GM21367 (cell line): ENCODE measurements at regions not wholly inside any gene's neighbourhood (a gene's known extent, or its start where the extent isn't known, plus 50 kb on each side); places are given as distances from the start of the nearest gene placed in this dataset.

Source experiments
- ATAC-seq: cut with Tn5 transposase; IDR thresholded peaks from one replicate; pipeline ENCODE4 v1.9.1; 2021; ENCODE audit not compliant: unreplicated experiment

GRCh38 chr17:79233916-79234551 lies 159.4 kb downstream of the ENGASE start:
- no peak for ATAC-seq

GRCh38 chr17:79232957-79233356 lies 158.3 kb downstream of the ENGASE start:
- no peak for ATAC-seq

GRCh38 chr17:79231766-79232287 lies 157.2 kb downstream of the ENGASE start:
- no peak for ATAC-seq

GRCh38 chr17:79230576-79230975 lies 156.0 kb downstream of the ENGASE start:
- ATAC-seq: no peak

GRCh38 chr17:79226037-79226436 lies 151.4 kb downstream of the ENGASE start:
- no peak for ATAC-seq

- no peak for ATAC-seq
Observed at GRCh38 chr17:79224903-79225302, 150.3 kb downstream of the ENGASE start.

GRCh38 chr17:79224476-79224875 lies 149.9 kb downstream of the ENGASE start:
- no peak for ATAC-seq

- no peak for ATAC-seq
Observed at GRCh38 chr17:79223953-79224352, 149.3 kb downstream of the ENGASE start.

- ATAC-seq: no peak
Observed at GRCh38 chr17:79223471-79223870, 148.8 kb downstream of the ENGASE start.

GRCh38 chr17:79221597-79221996 lies 147.0 kb downstream of the ENGASE start:
- ATAC-seq: no peak

GRCh38 chr17:79220713-79221291 lies 146.2 kb downstream of the ENGASE start:
- no peak for ATAC-seq

GRCh38 chr17:79220201-79220712 lies 145.6 kb downstream of the ENGASE start:
- ATAC-seq: no peak

GRCh38 chr17:79219208-79219935 lies 144.7 kb downstream of the ENGASE start:
- no peak for ATAC-seq

GRCh38 chr17:79218825-79219200 lies 144.2 kb downstream of the ENGASE start:
- ATAC-seq: no peak

- ATAC-seq: no peak
Observed at GRCh38 chr17:79218175-79218824, 143.7 kb downstream of the ENGASE start.

- no peak for ATAC-seq
Observed at GRCh38 chr17:79217473-79218135, 143.0 kb downstream of the ENGASE start.

- no peak for ATAC-seq
Observed at GRCh38 chr17:79216826-79217225, 142.2 kb downstream of the ENGASE start.

GRCh38 chr17:79216391-79216790 lies 141.8 kb downstream of the ENGASE start:
- ATAC-seq: no peak

GRCh38 chr17:79215631-79216030 lies 141.0 kb downstream of the ENGASE start:
- no peak for ATAC-seq

- no peak for ATAC-seq
Observed at GRCh38 chr17:79214940-79215604, 140.4 kb downstream of the ENGASE start.
